Suppressor macrophage treated with lipopolysaccharide for 1 hour (primary cell): ENCODE measurements at regions not wholly inside any gene's neighbourhood (a gene's known extent, or its start where the extent isn't known, plus 50 kb on each side); places are given as distances from the start of the nearest gene placed in this dataset.

Experiments
- DNase-seq, 3 donors: peaks; one replicate each; pipeline ENCODE4 v3.0.0-alpha.2; 2020 to 2022

GRCh38 chr7:156219307-156220077 is 407.2 kb upstream of the SHH start:
- no peak for DNase-seq

- DNase-seq: no peak
These were observed 406.5 kb upstream of the SHH start for GRCh38 chr7:156218544-156219306.

- DNase-seq: no peak
These were observed 405.5 kb upstream of the SHH start for GRCh38 chr7:156217803-156218202.

- no peak for DNase-seq
These were observed 396.8 kb upstream of the SHH start for GRCh38 chr7:156209087-156209486.

GRCh38 chr7:156207306-156207705 is 395.0 kb upstream of the SHH start:
- no peak for DNase-seq

GRCh38 chr7:156206174-156206573 is 393.9 kb upstream of the SHH start:
- no peak for DNase-seq

DNA sequence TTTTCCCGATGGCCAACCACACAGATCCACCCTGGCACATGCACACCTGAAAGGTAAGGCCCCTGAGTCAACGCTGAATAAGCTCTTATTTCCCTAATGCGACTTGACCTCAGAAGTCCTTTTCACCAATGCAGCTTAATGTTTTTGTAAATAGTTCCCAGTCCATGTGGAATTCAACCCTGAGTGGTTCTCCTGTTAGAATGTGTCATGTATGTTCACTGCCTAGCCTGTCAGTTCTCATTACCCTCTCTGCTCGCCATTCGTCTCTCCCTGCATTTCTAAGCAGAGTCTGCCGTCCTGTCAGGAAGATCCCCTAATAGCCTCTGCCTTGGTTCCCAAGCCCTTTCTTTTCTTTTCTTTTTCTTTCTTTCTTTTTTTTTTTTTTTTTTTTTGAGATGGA is 392.6 kb upstream of the SHH start:
- no peak for DNase-seq

DNA sequence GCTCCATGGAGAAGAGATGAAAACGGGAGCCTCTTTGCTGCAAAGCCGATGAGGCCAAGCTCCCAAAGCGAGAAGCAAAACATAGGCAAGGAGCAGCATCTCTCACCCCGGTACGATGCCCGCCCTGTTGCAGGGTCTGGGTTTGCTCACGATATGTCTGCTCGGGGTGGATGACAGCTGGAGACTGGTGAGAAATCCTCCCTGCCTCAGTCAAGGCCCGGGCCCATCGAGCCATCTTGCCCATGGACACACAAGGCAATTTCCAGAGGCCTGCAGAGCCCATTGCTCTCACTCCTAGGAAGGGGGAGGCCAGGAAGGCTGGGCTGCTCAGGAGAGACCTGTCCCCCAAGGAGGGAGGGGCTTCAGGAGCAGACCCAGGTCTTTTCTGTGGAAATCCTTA is 391.7 kb upstream of the SHH start:
- DNase-seq: no peak

DNA sequence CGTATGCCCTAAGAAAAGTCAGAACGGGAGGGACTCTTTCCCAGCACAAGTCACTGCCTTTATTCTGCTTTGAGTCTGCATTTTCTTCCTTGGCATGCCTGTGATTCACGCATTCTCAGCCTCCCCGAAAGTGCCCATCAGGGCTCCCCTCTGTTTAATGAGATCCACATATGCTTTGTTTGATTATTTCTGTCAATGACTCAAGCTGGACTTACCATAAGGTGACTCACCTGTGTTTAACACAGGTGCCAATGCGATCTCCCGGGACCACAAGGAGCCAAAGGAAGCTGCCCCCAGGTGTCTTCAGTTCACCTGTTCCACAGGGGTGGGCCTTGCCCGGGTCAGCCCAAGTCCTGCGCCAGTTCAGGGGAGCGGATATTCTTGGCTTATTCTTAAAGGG is 386.0 kb upstream of the SHH start:
- DNase-seq: no peak

GRCh38 chr7:156196649-156197048 is 384.4 kb upstream of the SHH start:
- DNase-seq: no peak

DNA sequence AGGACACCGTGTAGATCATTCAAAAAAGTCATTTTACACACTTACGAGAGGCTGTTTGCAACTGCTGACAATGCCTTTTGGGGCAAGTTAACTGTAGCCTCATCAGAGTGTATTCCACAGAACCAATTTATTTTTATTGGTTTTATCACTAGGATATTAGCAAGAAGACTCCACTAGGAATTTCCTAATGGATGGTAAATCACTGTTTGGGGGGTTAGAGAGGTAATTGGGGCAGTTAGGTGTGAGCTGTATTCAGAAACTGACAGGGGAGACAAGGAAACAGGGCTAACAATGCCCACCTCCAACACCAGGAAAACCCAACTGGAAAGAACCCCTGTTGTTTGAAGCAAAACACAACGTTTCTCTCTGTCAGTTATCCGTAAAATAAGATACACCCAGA is 383.0 kb upstream of the SHH start:
- DNase-seq: no peak

- no peak for DNase-seq
These were observed 382.6 kb upstream of the SHH start for GRCh38 chr7:156194813-156195212.

- no peak for DNase-seq
These were observed 380.7 kb upstream of the SHH start for GRCh38 chr7:156192921-156193320.

DNA sequence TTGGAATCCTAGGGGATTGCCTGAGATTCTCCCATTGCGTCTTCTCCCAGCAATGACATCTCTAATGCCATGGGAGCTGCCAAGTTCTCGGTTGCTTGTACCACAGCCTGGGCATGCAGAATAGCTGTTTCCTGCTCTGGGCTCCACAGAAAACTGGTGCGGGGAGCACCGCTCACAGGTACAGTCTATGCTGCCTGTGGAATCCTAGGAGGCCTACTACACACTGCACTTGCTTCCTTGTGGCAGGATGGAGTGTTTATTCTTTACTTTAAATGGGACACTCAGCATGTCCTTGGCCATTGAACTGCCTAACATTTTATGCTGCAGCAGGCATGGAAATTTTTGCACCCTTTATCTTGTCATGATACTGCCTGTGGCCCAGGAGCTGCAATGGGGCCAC is 378.8 kb upstream of the SHH start:
- no peak for DNase-seq

GRCh38 chr7:156185076-156185475 is 372.8 kb upstream of the SHH start:
- no peak for DNase-seq

- DNase-seq: peak in 2 of 3 donors; percentile 16 to 22
These were observed 371.9 kb upstream of the SHH start for GRCh38 chr7:156184164-156184563.

DNA sequence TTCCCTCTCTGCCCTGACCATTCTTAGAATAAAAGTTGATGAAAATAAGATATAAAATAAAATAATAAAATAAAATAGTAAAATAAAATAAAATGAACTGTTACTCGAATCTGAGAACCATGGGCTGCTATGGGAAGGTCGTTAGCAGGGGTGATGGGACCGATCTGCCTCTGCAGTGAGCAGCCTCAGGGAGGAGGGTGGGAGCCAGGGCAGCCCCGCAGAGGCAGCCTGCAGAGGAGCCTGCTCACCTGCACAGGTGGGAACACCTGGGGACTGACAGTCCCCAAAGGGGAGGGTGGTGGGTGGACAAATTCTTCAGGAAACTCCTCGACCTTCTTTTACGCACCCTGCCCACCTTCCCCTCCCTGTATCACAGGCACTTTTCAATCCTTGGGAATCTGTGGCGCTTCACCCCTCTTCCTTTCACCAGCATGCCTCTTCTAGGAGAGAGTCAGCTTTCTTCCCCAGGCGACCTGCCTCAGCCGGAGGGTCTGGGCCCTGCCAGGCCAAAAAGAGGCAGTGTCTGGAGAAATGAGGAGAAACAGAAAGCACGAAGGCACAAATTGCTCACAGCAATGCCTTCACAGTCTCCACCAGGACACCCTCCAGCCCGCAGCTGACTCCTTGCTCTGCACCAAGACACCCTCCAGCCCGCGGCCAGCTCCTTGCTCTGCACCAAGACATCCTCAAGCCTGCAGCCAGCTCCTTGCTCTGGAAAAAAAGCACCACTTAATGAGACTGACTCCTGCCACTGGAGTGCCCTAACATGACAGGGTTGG is 368.4 kb upstream of the SHH start:
- DNase-seq: no peak

GRCh38 chr7:156179872-156180390 is 367.7 kb upstream of the SHH start:
- DNase-seq: no peak

- no peak for DNase-seq
These were observed 366.6 kb upstream of the SHH start for GRCh38 chr7:156178857-156179256.

GRCh38 chr7:156178214-156178613 is 366.0 kb upstream of the SHH start:
- peak in 2 of 3 donors; percentile 4 to 9 for DNase-seq

DNA sequence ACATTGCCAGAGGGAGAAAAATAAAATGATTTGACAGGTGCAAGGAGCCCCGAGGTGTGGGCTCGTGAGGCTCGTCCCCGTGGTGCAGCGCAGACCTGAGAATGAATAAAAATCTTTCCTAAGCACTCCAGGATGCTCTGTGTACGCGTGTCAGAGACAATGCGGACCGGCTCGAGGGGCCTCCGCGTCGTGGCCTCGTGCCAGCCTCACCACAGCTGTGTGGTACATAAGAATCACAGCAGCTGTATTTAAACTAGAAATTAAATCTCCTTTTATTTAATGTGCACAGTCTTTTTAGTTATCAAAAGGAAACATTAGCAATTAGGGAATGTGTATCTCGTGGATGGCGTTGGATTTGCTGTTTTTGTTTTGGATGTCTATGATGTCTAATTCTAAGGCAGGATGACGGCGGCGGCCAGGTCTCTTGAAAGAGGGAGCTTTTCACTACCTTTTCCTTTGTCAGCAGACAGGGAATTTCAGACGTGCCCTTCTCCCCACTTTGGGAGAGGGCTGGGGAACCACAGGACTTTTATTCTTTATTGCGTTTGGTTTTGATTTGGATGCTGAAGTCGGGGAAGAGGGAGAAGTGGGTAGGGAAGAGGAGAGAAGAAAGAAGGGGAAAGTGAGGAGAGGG is 365.3 kb upstream of the SHH start:
- DNase-seq: no peak

DNA sequence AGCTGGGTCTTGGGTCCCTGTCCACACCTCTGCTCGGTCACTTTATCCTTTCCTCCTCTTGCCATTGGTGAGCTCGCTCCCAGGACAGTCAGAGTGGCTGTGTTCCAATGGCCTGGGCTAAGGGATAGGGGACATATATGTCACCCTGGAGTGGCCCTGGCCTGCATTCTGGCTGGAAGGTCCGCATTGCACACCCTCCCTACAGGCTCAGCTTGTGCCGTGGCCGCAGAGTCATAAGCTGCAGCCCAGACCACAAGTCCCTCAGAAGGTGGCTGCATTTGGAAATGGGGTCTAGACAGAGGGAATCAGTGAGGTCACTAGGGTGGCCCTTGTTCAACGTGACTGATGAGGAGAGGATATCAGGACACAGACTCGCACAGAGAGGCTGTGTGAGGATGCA is 363.8 kb upstream of the SHH start:
- DNase-seq: no peak

GRCh38 chr7:156175003-156175402 is 362.7 kb upstream of the SHH start:
- no peak for DNase-seq
